ENCODE measurements at regions not wholly inside any gene's neighbourhood (a gene's known extent, or its start where the extent isn't known, plus 50 kb on each side); places are given as distances from the start of the nearest gene placed in this dataset.

GRCh38 chr2:16615687-16616615 lies 49.7 kb downstream of the CYRIA start:
- no peak for DNase-seq

GRCh38 chr2:16615246-16615645 lies 50.4 kb downstream of the CYRIA start:
- no peak for DNase-seq

- DNase-seq, result peak; percentile 6
These were observed 51.2 kb downstream of the CYRIA start for GRCh38 chr2:16614314-16614860.

- peak; percentile 30 for DNase-seq
These were observed 52.1 kb downstream of the CYRIA start for GRCh38 chr2:16613539-16614011.

GRCh38 chr2:16612490-16612889 lies 53.1 kb downstream of the CYRIA start:
- DNase-seq, result no peak

GRCh38 chr2:16609786-16610185 lies 55.8 kb downstream of the CYRIA start:
- DNase-seq, result no peak

GRCh38 chr2:16608661-16609643 lies 56.7 kb downstream of the CYRIA start:
- peak; percentile 75 for DNase-seq

GRCh38 chr2:16607301-16607700 lies 58.3 kb downstream of the CYRIA start:
- DNase-seq, result no peak

- no peak for DNase-seq
These were observed 61.4 kb downstream of the CYRIA start for GRCh38 chr2:16604236-16604635.

GRCh38 chr2:16591370-16591933 lies 74.2 kb downstream of the CYRIA start:
- DNase-seq, result no peak

- DNase-seq, result no peak
These were observed 76.2 kb downstream of the CYRIA start for GRCh38 chr2:16589465-16589864.

- no peak for DNase-seq
These were observed 77.1 kb downstream of the CYRIA start for GRCh38 chr2:16588565-16588964.

GRCh38 chr2:16587601-16588000 lies 78.0 kb downstream of the CYRIA start:
- DNase-seq, result no peak

- no peak for DNase-seq
These were observed 80.7 kb downstream of the CYRIA start for GRCh38 chr2:16584824-16585540.

- DNase-seq, result no peak
These were observed 81.5 kb downstream of the CYRIA start for GRCh38 chr2:16584084-16584483.

- DNase-seq, result no peak
These were observed 84.4 kb downstream of the CYRIA start for GRCh38 chr2:16581241-16581640.

GRCh38 chr2:16578081-16578480 lies 87.6 kb downstream of the CYRIA start:
- no peak for DNase-seq

- DNase-seq, result no peak
These were observed 95.1 kb downstream of the CYRIA start for GRCh38 chr2:16570516-16570915.

- DNase-seq, result no peak
These were observed 96.4 kb downstream of the CYRIA start for GRCh38 chr2:16568998-16569784.

GRCh38 chr2:16566701-16567100 lies 98.9 kb downstream of the CYRIA start:
- DNase-seq, result no peak

- no peak for DNase-seq
These were observed 100.2 kb downstream of the CYRIA start for GRCh38 chr2:16565481-16565880.

All from RPMI8226 (cell line).